Neural cell (in vitro differentiated cells): ENCODE measurements at regions not wholly inside any gene's neighbourhood (a gene's known extent, or its start where the extent isn't known, plus 50 kb on each side); places are given as distances from the start of the nearest gene placed in this dataset.

ENCODE experiments used
- H2AFZ ChIP-seq: fragments of 200-600, 300-800 bp; sonication (generic), shearing (Covaris generic); 2 replicates; pipeline ENCODE4 v1.6.0; 2014; ENCODE audit warnings: low read depth, mild to moderate bottlenecking, antibody characterized with exemption, low read length, moderate library complexity
- H3F3A ChIP-seq: fragments of 200-600 bp; shearing (Covaris generic); 2 replicates; pipeline ENCODE4 v1.6.1; 2016; ENCODE audit warnings: mild to moderate bottlenecking, moderate library complexity, mixed read lengths, antibody characterized with exemption, low read length; ENCODE audit not compliant: insufficient read depth, poor library complexity, severe bottlenecking
- H3K27ac ChIP-seq: fragments of 200-600, 300-800 bp; sonication (generic), shearing (Covaris generic); 2 replicates; pipeline ENCODE4 v1.5.1; 2014; ENCODE audit warnings: mild to moderate bottlenecking, low read length, moderate library complexity
- H3K27me3 ChIP-seq: fragments of 300-800, 200-600 bp; sonication (generic), shearing (Covaris generic); 2 replicates; pipeline ENCODE4 v1.6.0; 2014; ENCODE audit warnings: mild to moderate bottlenecking, low read depth, low read length, moderate library complexity; ENCODE audit not compliant: insufficient read depth
- H3K36me3 ChIP-seq: fragments of 300-800, 200-600 bp; sonication (generic), shearing (Covaris generic); 2 replicates; pipeline ENCODE4 v1.5.1; 2014; ENCODE audit warnings: mild to moderate bottlenecking, antibody characterized with exemption, low read length, moderate library complexity; ENCODE audit not compliant: insufficient read depth
- H3K4me2 ChIP-seq: fragments of 300-800, 200-600 bp; sonication (generic), shearing (Covaris generic); 2 replicates; pipeline ENCODE4 v1.6.0; 2014; ENCODE audit warnings: mild to moderate bottlenecking, low read length
- H3K4me3 ChIP-seq: fragments of 300-800, 200-600 bp; sonication (generic), shearing (Covaris generic); 2 replicates; pipeline ENCODE4 v1.5.1; 2014; ENCODE audit warnings: mild to moderate bottlenecking, low read length, moderate library complexity
- H3K79me2 ChIP-seq: fragments of 200-600 bp; shearing (Covaris generic); replicated peaks from 2 replicates; pipeline ENCODE4 v1.6.0; 2014; ENCODE audit warnings: mild to moderate bottlenecking, low read length, moderate library complexity; ENCODE audit not compliant: insufficient read depth
- H3K9ac ChIP-seq: fragments of 300-800, 200-600 bp; sonication (generic), shearing (Covaris generic); 2 replicates; pipeline ENCODE4 v1.6.1; 2016; ENCODE audit warnings: mild to moderate bottlenecking, low read length, mixed read lengths
- H3K9me2 ChIP-seq: fragments of 200-600 bp; shearing (Covaris generic); 2 replicates; pipeline ENCODE4 v1.6.1; 2016; ENCODE audit warnings: mild to moderate bottlenecking, low read length, mixed read lengths; ENCODE audit not compliant: insufficient read depth
- H3K9me3 ChIP-seq: fragments of 200-600, 300-800 bp; sonication (generic), shearing (Covaris generic); 2 replicates; pipeline ENCODE4 v1.6.1; 2016; ENCODE audit warnings: mild to moderate bottlenecking, mixed run types, low read length, moderate library complexity, mixed read lengths
- H4K20me1 ChIP-seq: fragments of 200-600 bp; shearing (Covaris generic); 2 replicates; pipeline ENCODE4 v1.6.1; 2016; ENCODE audit warnings: mild to moderate bottlenecking, mixed run types; ENCODE audit not compliant: insufficient read depth
- CTCF ChIP-seq: fragments of 450-650 bp; IDR thresholded peaks from 2 replicates; pipeline ENCODE4 v1.5.1; 2014; ENCODE audit warnings: antibody characterized with exemption, mild to moderate bottlenecking, moderate library complexity; ENCODE audit not compliant: poor library complexity, severe bottlenecking
- EP300 ChIP-seq: fragments of 450-650 bp; conservative IDR thresholded peaks from 2 replicates; pipeline ENCODE4 v1.6.1; 2014; ENCODE audit warnings: antibody characterized with exemption, mild to moderate bottlenecking, moderate library complexity; ENCODE audit not compliant: poor library complexity, severe bottlenecking
- EZH2 ChIP-seq: fragments of 200-600, 300-800 bp; shearing (Covaris generic), sonication (generic); IDR thresholded peaks from 2 replicates; pipeline ENCODE4 v1.6.1; 2014; ENCODE audit warnings: antibody characterized with exemption, low read length, borderline replicate concordance, mild to moderate bottlenecking; ENCODE audit not compliant: insufficient read depth, poor library complexity, severe bottlenecking
- MXI1 ChIP-seq: fragments of 450-650 bp; conservative IDR thresholded peaks from 2 replicates; pipeline ENCODE4 v1.6.1; 2014; ENCODE audit warnings: antibody characterized with exemption, mild to moderate bottlenecking; ENCODE audit not compliant: poor library complexity, severe bottlenecking
- POLR2AphosphoS5 ChIP-seq: IDR thresholded peaks from 2 replicates; pipeline ENCODE4 v1.6.1; 2012
- RAD21 ChIP-seq: fragments of 450-650 bp; conservative IDR thresholded peaks from 2 replicates; pipeline ENCODE4 v1.6.1; 2014; ENCODE audit warnings: antibody characterized with exemption, mild to moderate bottlenecking, moderate library complexity
- REST ChIP-seq: IDR thresholded peaks from 2 replicates; pipeline ENCODE4 v1.6.1; 2012; ENCODE audit warnings: borderline replicate concordance
- SMC3 ChIP-seq: fragments of 450-650 bp; conservative IDR thresholded peaks from 2 replicates; pipeline ENCODE4 v1.6.1; 2014; ENCODE audit warnings: antibody characterized with exemption, mild to moderate bottlenecking, moderate library complexity; ENCODE audit not compliant: poor library complexity
- TAF1 ChIP-seq: IDR thresholded peaks from 2 replicates; pipeline ENCODE4 v1.6.1; 2012; ENCODE audit warnings: low read depth

GRCh38 chr4:181225616-181226261 lies 1017.5 kb upstream of the TENM3 start:
- Histone ChIP-seq H3K4me2 (no peak overlapping the region), H3K9me3 (no peaks in the 10 kb centered on the region), H3K27ac (no peak overlapping the region), H3K36me3 (no peaks in the 10 kb centered on the region), H3F3A (no peaks in the 10 kb centered on the region), H3K4me3 (no peak overlapping the region), H3K79me2 (no peaks in the 10 kb centered on the region), H4K20me1 (no peaks in the 10 kb centered on the region), H3K9ac (no peak overlapping the region), H2AFZ (peak overlapping the region; percentile 4), H3K27me3 (no peaks in the 10 kb centered on the region), H3K9me2 (no peaks in the 10 kb centered on the region)
- TF ChIP-seq EP300 (no peak), TAF1 (no peak), RAD21 (no peak), EZH2 (no peak), MXI1 (no peak), CTCF (no peak), REST (no peak), SMC3 (no peak), POLR2AphosphoS5 (no peak)

- H3K4me3 ChIP-seq: no peak overlapping the region
- H3K27ac ChIP-seq: no peak overlapping the region
- no peak overlapping the region for H2AFZ ChIP-seq
- no peaks in the 10 kb centered on the region for H3K9me3 ChIP-seq
- no peaks in the 10 kb centered on the region for H3K36me3 ChIP-seq
- no peaks in the 10 kb centered on the region for H3K27me3 ChIP-seq
- TF ChIP-seq RAD21 (no peak), REST (no peak)
- no peaks in the 10 kb centered on the region for H4K20me1 ChIP-seq
- H3K4me2 ChIP-seq: no peak overlapping the region
- H3F3A ChIP-seq: no peaks in the 10 kb centered on the region
- no peak overlapping the region for H3K9ac ChIP-seq
- H3K9me2 ChIP-seq: no peaks in the 10 kb centered on the region
- no peaks in the 10 kb centered on the region for H3K79me2 ChIP-seq
Observed at GRCh38 chr4:181234951-181235680, 1008.1 kb upstream of the TENM3 start.
